ENCODE measurements at regions not wholly inside any gene's neighbourhood (a gene's known extent, or its start where the extent isn't known, plus 50 kb on each side); places are given as distances from the start of the nearest gene placed in this dataset.
"Not testable (repeated sequence)": the region's sequence is repeated elsewhere in the genome, so short reads cannot be mapped to it uniquely, and the experiment has no call there.

DNA sequence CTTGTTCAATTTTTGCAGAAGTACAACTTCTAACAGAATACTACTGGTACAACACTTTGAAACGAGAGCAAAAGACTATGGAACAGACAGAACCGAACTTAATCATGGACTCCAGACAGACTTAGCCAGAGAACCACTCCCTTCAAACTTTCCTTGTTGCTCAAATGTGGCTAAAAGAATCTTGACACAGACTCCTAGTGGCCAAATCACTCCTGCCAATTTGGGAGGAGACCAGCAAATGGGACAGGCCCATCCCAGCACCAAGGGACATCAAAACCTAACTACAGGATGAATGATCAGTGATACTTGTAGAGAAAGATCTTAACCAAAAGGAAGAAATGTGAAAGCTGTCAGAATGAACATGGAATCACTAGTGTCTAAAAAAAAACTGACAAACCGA is 154.0 kb downstream of the MATN1 start:
- WGBS, 2 experiments (ENCODE audit: insufficient coverage in 2 of 2) = 62 to 90% methylated on average over 2 to 3 of the region's 3 CpGs
- no peak overlapping the region for H3K27ac ChIP-seq (ENCODE audit: low read depth, low read length, severe bottlenecking)

GRCh38 chr1:30562559-30562958 is 160.8 kb downstream of the MATN1 start:
- no peaks in the 10 kb centered on the region for H3K36me3 ChIP-seq (ENCODE audit: control insufficient read depth, insufficient read depth, low read length)
- H3K9me3 ChIP-seq (ENCODE audit: control insufficient read depth, low read length) = peaks cover 6% of the 10 kb centered on the region

More for the DNA sequence above, 154.0 kb downstream of the MATN1 start:
- H3K4me3 ChIP-seq (ENCODE audit: extremely low read depth, insufficient read depth, low read length, poor library complexity, severe bottlenecking) = no peak overlapping the region
- no peaks in the 10 kb centered on the region for H3K9me3 ChIP-seq (ENCODE audit: control insufficient read depth, low read length)
- no peaks in the 10 kb centered on the region for H3K4me1 ChIP-seq (ENCODE audit: control insufficient read depth, insufficient read depth, low read length, poor library complexity, severe bottlenecking)
- H3K36me3 ChIP-seq (ENCODE audit: control insufficient read depth, insufficient read depth, low read length) = no peaks in the 10 kb centered on the region

DNA sequence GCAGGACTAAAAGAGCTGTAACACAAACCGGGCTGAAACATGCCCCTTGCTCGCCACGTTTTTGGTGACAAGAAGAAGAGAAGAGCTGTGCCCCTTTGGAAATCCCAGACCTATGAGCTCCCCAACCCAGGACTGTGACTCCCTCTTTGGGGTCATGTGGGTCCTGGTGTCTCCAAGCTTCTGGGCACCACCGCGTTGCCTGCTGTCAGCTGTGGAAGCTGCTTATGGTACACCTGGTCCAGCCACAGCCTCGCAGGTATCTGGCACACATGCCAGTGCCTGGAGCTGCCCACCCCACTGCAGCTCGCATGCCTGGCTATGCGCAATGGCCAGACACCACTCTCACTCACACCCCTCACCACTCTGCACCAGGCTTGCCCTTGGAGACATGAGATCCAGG is 171.8 kb downstream of the MATN1 start:
- Histone ChIP-seq H3K4me1 (ENCODE audit: control insufficient read depth, insufficient read depth, low read length, poor library complexity, severe bottlenecking) (no peaks in the 10 kb centered on the region), H3K36me3 (ENCODE audit: control insufficient read depth, insufficient read depth, low read length) (no peaks in the 10 kb centered on the region), H3K27ac (ENCODE audit: low read depth, low read length, severe bottlenecking) (no peak overlapping the region), H3K9me3 (ENCODE audit: control insufficient read depth, low read length) (no peaks in the 10 kb centered on the region), H3K4me3 (ENCODE audit: extremely low read depth, insufficient read depth, low read length, poor library complexity, severe bottlenecking) (no peak overlapping the region)
- WGBS, 2 experiments (ENCODE audit: insufficient coverage in 2 of 2) = 87 to 89% methylated on average over 8 of the region's 8 CpGs

More at GRCh38 chr1:30562559-30562958, 160.8 kb downstream of the MATN1 start:
- Histone ChIP-seq H3K4me1 (ENCODE audit: control insufficient read depth, insufficient read depth, low read length, poor library complexity, severe bottlenecking) (no peaks in the 10 kb centered on the region), H3K4me3 (ENCODE audit: extremely low read depth, insufficient read depth, low read length, poor library complexity, severe bottlenecking) (no peak overlapping the region), H3K27ac (ENCODE audit: low read depth, low read length, severe bottlenecking) (no peak overlapping the region)

DNA sequence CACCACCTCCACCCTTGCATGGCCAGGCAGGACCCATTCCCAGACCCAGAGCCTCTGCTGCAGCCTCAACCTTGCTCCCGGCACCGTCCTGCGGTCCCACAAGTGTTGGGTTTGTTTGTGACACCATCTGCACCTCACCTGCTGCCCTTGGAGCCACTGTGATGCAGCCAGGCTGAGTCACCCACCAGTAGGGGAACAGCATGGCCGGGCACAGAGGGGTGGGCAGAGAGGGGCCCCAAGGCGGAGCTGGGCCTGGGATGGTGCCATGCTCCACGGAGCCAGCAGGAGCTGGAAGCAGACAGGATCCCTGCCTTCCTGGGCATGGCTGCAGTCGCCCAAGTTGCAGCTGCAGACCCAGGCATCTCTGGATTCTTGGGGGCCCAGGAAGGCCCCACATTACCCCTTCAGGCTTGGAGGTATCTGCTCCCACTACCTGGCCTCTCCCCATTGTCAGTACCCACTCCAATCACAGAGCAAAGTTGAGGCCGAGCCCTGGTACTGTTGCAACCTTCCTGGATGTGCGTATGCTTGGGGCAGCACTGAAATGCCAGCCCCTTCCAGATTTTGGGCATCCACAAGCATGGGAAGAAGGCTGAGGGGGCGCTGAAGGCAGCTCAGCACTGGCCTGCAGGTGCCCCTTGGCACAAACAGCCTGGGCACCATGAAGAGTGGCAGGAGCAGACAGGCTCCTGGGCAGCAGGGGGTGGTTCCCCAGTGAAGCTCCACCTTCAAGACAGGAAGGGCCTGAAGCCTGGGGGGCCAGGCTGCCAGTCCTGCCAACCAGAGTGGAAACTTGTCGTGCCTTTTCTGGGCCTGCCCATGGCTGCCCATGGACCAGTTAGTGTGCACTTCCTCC is 172.8 kb downstream of the MATN1 start:
- H3K27ac ChIP-seq (ENCODE audit: low read depth, low read length, severe bottlenecking) = no peak overlapping the region
- no peaks in the 10 kb centered on the region for H3K36me3 ChIP-seq (ENCODE audit: control insufficient read depth, insufficient read depth, low read length)
- 66 to 75% methylated on average over 8 to 9 of the region's 11 CpGs for WGBS, 2 experiments (ENCODE audit: insufficient coverage in 2 of 2)
- H3K4me3 ChIP-seq (ENCODE audit: extremely low read depth, insufficient read depth, low read length, poor library complexity, severe bottlenecking) = no peak overlapping the region
- H3K4me1 ChIP-seq (ENCODE audit: control insufficient read depth, insufficient read depth, low read length, poor library complexity, severe bottlenecking) = no peaks in the 10 kb centered on the region
- H3K9me3 ChIP-seq (ENCODE audit: control insufficient read depth, low read length) = no peaks in the 10 kb centered on the region

- not testable (repeated sequence) for H3K36me3 ChIP-seq (ENCODE audit: control insufficient read depth, insufficient read depth, low read length); H3K27ac ChIP-seq (ENCODE audit: low read depth, low read length, severe bottlenecking); H3K9me3 ChIP-seq (ENCODE audit: control insufficient read depth, low read length); H3K4me3 ChIP-seq (ENCODE audit: extremely low read depth, insufficient read depth, low read length, poor library complexity, severe bottlenecking); H3K4me1 ChIP-seq (ENCODE audit: control insufficient read depth, insufficient read depth, low read length, poor library complexity, severe bottlenecking)
- 88% methylated on average over 1 of the region's 1 CpG; no CpG with 5 or more reads in 1 of the 2 experiments for WGBS, 2 experiments (ENCODE audit: insufficient coverage in 2 of 2)
Observed at GRCh38 chr1:30549872-30550271, 173.5 kb downstream of the MATN1 start.

- no peaks in the 10 kb centered on the region for H3K36me3 ChIP-seq (ENCODE audit: control insufficient read depth, insufficient read depth, low read length)
- no CpG with 5 or more reads among the region's 2 CpGs for WGBS, 2 experiments (ENCODE audit: insufficient coverage in 2 of 2)
- no peaks in the 10 kb centered on the region for H3K4me1 ChIP-seq (ENCODE audit: control insufficient read depth, insufficient read depth, low read length, poor library complexity, severe bottlenecking)
- H3K9me3 ChIP-seq (ENCODE audit: control insufficient read depth, low read length) = no peaks in the 10 kb centered on the region
- H3K27ac ChIP-seq (ENCODE audit: low read depth, low read length, severe bottlenecking) = no peak overlapping the region
- H3K4me3 ChIP-seq (ENCODE audit: extremely low read depth, insufficient read depth, low read length, poor library complexity, severe bottlenecking) = no peak overlapping the region
Observed at GRCh38 chr1:30548294-30548693, 175.1 kb downstream of the MATN1 start.

- not testable (repeated sequence) for H3K36me3 ChIP-seq (ENCODE audit: control insufficient read depth, insufficient read depth, low read length); H3K27ac ChIP-seq (ENCODE audit: low read depth, low read length, severe bottlenecking); H3K4me3 ChIP-seq (ENCODE audit: extremely low read depth, insufficient read depth, low read length, poor library complexity, severe bottlenecking); H3K9me3 ChIP-seq (ENCODE audit: control insufficient read depth, low read length); H3K4me1 ChIP-seq (ENCODE audit: control insufficient read depth, insufficient read depth, low read length, poor library complexity, severe bottlenecking)
- 67% methylated on average over 2 of the region's 2 CpGs; no CpG with 5 or more reads in 1 of the 2 experiments for WGBS, 2 experiments (ENCODE audit: insufficient coverage in 2 of 2)
Observed at GRCh38 chr1:30547326-30547725, 176.1 kb downstream of the MATN1 start.

- H3K9me3 ChIP-seq (ENCODE audit: control insufficient read depth, low read length) = no peaks in the 10 kb centered on the region
- H3K4me3 ChIP-seq (ENCODE audit: extremely low read depth, insufficient read depth, low read length, poor library complexity, severe bottlenecking) = no peak overlapping the region
- WGBS, 2 experiments (ENCODE audit: insufficient coverage in 2 of 2) = 44 to 51% methylated on average over 3 of the region's 4 CpGs
- H3K27ac ChIP-seq (ENCODE audit: low read depth, low read length, severe bottlenecking) = no peak overlapping the region
- H3K36me3 ChIP-seq (ENCODE audit: control insufficient read depth, insufficient read depth, low read length) = no peaks in the 10 kb centered on the region
- no peaks in the 10 kb centered on the region for H3K4me1 ChIP-seq (ENCODE audit: control insufficient read depth, insufficient read depth, low read length, poor library complexity, severe bottlenecking)
Observed at GRCh38 chr1:30545365-30545764, 178.0 kb downstream of the MATN1 start.

DNA sequence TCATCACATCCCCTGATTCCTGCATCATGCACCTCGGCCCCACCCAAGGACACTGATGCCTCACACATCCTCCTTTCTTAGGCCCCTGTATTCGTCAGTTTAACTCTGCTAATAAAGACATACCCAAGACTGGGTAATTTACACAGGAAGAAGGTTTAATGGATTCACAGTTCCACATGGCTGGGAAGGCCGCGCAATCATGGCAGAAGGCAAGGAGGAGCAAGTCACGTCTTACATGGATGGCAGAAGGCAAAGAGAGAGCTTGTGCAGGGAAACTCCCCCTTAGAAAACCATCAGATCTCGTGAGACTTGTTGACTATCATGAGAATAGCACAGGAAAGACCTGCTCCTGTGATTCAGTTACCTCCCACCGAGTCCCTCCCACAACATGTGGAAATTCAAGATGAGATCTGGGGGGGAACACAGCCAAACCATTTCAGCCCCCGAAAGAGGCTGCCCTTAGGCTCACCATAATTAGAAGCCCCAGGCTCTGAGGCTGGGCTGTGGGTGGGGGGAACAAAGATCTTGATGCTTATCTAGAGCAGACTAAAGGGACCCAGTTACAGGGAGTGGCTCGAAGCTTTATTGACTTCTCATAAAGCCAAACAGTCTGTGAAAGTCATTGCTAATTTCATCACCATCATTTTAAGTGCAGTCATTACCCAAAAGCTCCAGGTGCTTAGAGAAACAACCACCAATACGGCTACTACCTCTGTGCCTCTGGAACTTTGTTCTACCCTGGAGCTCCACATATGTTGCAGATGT is 181.5 kb downstream of the MATN1 start:
- 82 to 92% methylated on average over 6 of the region's 10 CpGs for WGBS, 2 experiments (ENCODE audit: insufficient coverage in 2 of 2)
- no peaks in the 10 kb centered on the region for H3K36me3 ChIP-seq (ENCODE audit: control insufficient read depth, insufficient read depth, low read length)
- no peaks in the 10 kb centered on the region for H3K9me3 ChIP-seq (ENCODE audit: control insufficient read depth, low read length)
- no peaks in the 10 kb centered on the region for H3K4me1 ChIP-seq (ENCODE audit: control insufficient read depth, insufficient read depth, low read length, poor library complexity, severe bottlenecking)
- no peak overlapping the region for H3K27ac ChIP-seq (ENCODE audit: low read depth, low read length, severe bottlenecking)
- H3K4me3 ChIP-seq (ENCODE audit: extremely low read depth, insufficient read depth, low read length, poor library complexity, severe bottlenecking) = no peak overlapping the region

GRCh38 chr1:30540611-30541192 is 182.7 kb downstream of the MATN1 start:
- Histone ChIP-seq H3K4me1 (ENCODE audit: control insufficient read depth, insufficient read depth, low read length, poor library complexity, severe bottlenecking) (no peaks in the 10 kb centered on the region), H3K36me3 (ENCODE audit: control insufficient read depth, insufficient read depth, low read length) (no peaks in the 10 kb centered on the region), H3K27ac (ENCODE audit: low read depth, low read length, severe bottlenecking) (no peak overlapping the region), H3K4me3 (ENCODE audit: extremely low read depth, insufficient read depth, low read length, poor library complexity, severe bottlenecking) (no peak overlapping the region), H3K9me3 (ENCODE audit: control insufficient read depth, low read length) (no peaks in the 10 kb centered on the region)
- 100% methylated on average over 1 of the region's 5 CpGs for WGBS, 2 experiments (ENCODE audit: insufficient coverage in 2 of 2)

All from mesodermal cell (in vitro differentiated cells).